AG09309 (cell line): ENCODE measurements at regions not wholly inside any gene's neighbourhood (a gene's known extent, or its start where the extent isn't known, plus 50 kb on each side); places are given as distances from the start of the nearest gene placed in this dataset.
A peak's percentile ranks its signal among the peaks of the same experiment; 100 is the strongest.

Source experiments
- DNase-seq: peaks from one replicate; pipeline ENCODE4 v3.0.0-alpha.2; 2010; ENCODE audit warnings: low read depth
- H3K4me3 ChIP-seq: 2 replicates; pipeline ENCODE4 v1.5.1; 2011; ENCODE audit warnings: mild to moderate bottlenecking, low read depth, low read length, moderate library complexity; ENCODE audit not compliant: control insufficient read depth
- CTCF ChIP-seq: IDR thresholded peaks from 2 replicates; pipeline ENCODE4 v1.5.1; 2011; ENCODE audit warnings: mild to moderate bottlenecking, low read depth, low read length, inconsistent platforms; ENCODE audit not compliant: insufficient read depth, control insufficient read depth; ENCODE audit errors: missing control alignments

GRCh38 chr13:30845297-30846214 lies 60.5 kb upstream of the MEDAG start:
- no peak for TF ChIP-seq CTCF
- no peak for DNase-seq
- no peak overlapping the region for H3K4me3 ChIP-seq

- no peak for TF ChIP-seq CTCF
- DNase-seq: peak; percentile 55
- no peak overlapping the region for H3K4me3 ChIP-seq
Observed at GRCh38 chr13:30846311-30846710, 59.8 kb upstream of the MEDAG start.

GRCh38 chr13:30846866-30847265 lies 59.2 kb upstream of the MEDAG start:
- no peak for TF ChIP-seq CTCF
- no peak overlapping the region for H3K4me3 ChIP-seq
- DNase-seq: no peak

GRCh38 chr13:30847650-30848307 lies 58.3 kb upstream of the MEDAG start:
- TF ChIP-seq CTCF: no peak
- peak; percentile 99 for DNase-seq
- H3K4me3 ChIP-seq: no peak overlapping the region

- TF ChIP-seq CTCF: no peak
- DNase-seq: no peak
- H3K4me3 ChIP-seq: no peak overlapping the region
Observed at GRCh38 chr13:30848332-30849027, 57.6 kb upstream of the MEDAG start.

- TF ChIP-seq CTCF: no peak
- H3K4me3 ChIP-seq: no peak overlapping the region
- DNase-seq: no peak
Observed at GRCh38 chr13:30849611-30850010, 56.5 kb upstream of the MEDAG start.
